HEK293 (cell line): ENCODE measurements at regions not wholly inside any gene's neighbourhood (a gene's known extent, or its start where the extent isn't known, plus 50 kb on each side); places are given as distances from the start of the nearest gene placed in this dataset.

Source experiments
- CTCF ChIA-PET: fragments of 350-600 bp; formaldehyde crosslinking; extraction: SDS; loops from one replicate; lab custom pipeline; 2021; ENCODE audit warnings: antibody characterized with exemption; lab: Yijun Ruan, JAX
- POLR2A ChIA-PET: fragments of 300-600 bp; formaldehyde crosslinking; extraction: SDS; loops from one replicate; lab custom pipeline; 2020; ENCODE audit warnings: antibody characterized with exemption, inconsistent platforms; lab: Yijun Ruan, JAX
- H3K27ac ChIP-seq: fragments of 200-500 bp; sonication (Bioruptor generic); 2 replicates; pipeline ENCODE4 v1.5.1; 2014; ENCODE audit warnings: low read depth, low read length, control low read depth, inconsistent platforms; ENCODE audit errors: extremely low read depth
- H3K36me3 ChIP-seq, 2 experiments: fragments of 200-500 bp in 1 of 2; sonication (Bioruptor generic) in 1 of 2; 1 replicate in 1 of 2; 2 replicates in 1 of 2; pipeline ENCODE4 v1.5.1; 2014 to 2017; ENCODE audit warnings: inconsistent platforms in 2 of 2, low read length in 2 of 2; ENCODE audit not compliant: control insufficient read depth in 2 of 2, insufficient read depth in 1 of 2
- H3K4me1 ChIP-seq: fragments of 200-500 bp; sonication (Bioruptor generic); 2 replicates; pipeline ENCODE4 v1.5.1; 2014; ENCODE audit warnings: mild to moderate bottlenecking, low read length, inconsistent platforms; ENCODE audit not compliant: control insufficient read depth, insufficient read depth
- H3K4me3 ChIP-seq: 2 replicates; pipeline ENCODE4 v1.5.1; 2011; ENCODE audit warnings: low read depth, mild to moderate bottlenecking, control low read depth, low read length, moderate library complexity
- H3K9me3 ChIP-seq: fragments of 200-500 bp; sonication (Bioruptor generic); 2 replicates; pipeline ENCODE4 v1.5.1; 2014; ENCODE audit warnings: low read depth, low read length, inconsistent platforms; ENCODE audit not compliant: control insufficient read depth, insufficient read depth
- BCL11B ChIP-seq: fragments of 450-650 bp; formaldehyde crosslinking; IDR thresholded peaks from 2 replicates; pipeline ENCODE4 v1.5.1; 2016; ENCODE audit warnings: low read depth, missing biosample characterization, missing genetic modification characterization
- GLI2 ChIP-seq: fragments of 450-650 bp; formaldehyde crosslinking; IDR thresholded peaks from 2 replicates; pipeline ENCODE4; 2017; ENCODE audit warnings: missing biosample characterization, missing genetic modification characterization, low read depth, borderline replicate concordance
- HIC1 ChIP-seq: fragments of 450-650 bp; formaldehyde crosslinking; IDR thresholded peaks from 2 replicates; pipeline ENCODE4 v1.5.1; 2016; ENCODE audit warnings: missing biosample characterization, missing genetic modification characterization
- KLF16 ChIP-seq: fragments of 450-650 bp; formaldehyde crosslinking; IDR thresholded peaks from 2 replicates; pipeline ENCODE4 v1.5.1; 2017; ENCODE audit warnings: missing biosample characterization, missing genetic modification characterization
- PBX3 ChIP-seq: sonication (generic); formaldehyde crosslinking; IDR thresholded peaks from 2 replicates; pipeline ENCODE4 v1.8.1; 2022; ENCODE audit warnings: mild to moderate bottlenecking, moderate library complexity, missing genetic modification reagents
- RBAK ChIP-seq: fragments of 450-650 bp; formaldehyde crosslinking; IDR thresholded peaks from 2 replicates; pipeline ENCODE4 v1.5.1; 2016; ENCODE audit warnings: missing biosample characterization, missing genetic modification characterization
- TRIM28 ChIP-seq: IDR thresholded peaks from 2 replicates; pipeline ENCODE4 v1.6.1; 2011; ENCODE audit warnings: low read length, control low read depth, borderline replicate concordance
- ZNF138 ChIP-seq: fragments of 450-650 bp; formaldehyde crosslinking; IDR thresholded peaks from 2 replicates; pipeline ENCODE4 v1.5.1; 2016; ENCODE audit warnings: missing biosample characterization, missing genetic modification characterization, borderline replicate concordance
- ZNF157 ChIP-seq: fragments of 450-650 bp; formaldehyde crosslinking; IDR thresholded peaks from 2 replicates; pipeline ENCODE4 v1.5.1; 2016; ENCODE audit warnings: missing biosample characterization, missing genetic modification characterization
- ZNF302 ChIP-seq: fragments of 450-650 bp; formaldehyde crosslinking; IDR thresholded peaks from 2 replicates; pipeline ENCODE4 v1.5.1; 2016; ENCODE audit warnings: missing biosample characterization, missing genetic modification characterization, low read depth
- ZNF600 ChIP-seq: fragments of 450-650 bp; formaldehyde crosslinking; IDR thresholded peaks from 2 replicates; pipeline ENCODE4 v1.5.1; 2016; ENCODE audit warnings: missing biosample characterization, missing genetic modification characterization
- ZNF629 ChIP-seq: fragments of 450-650 bp; formaldehyde crosslinking; IDR thresholded peaks from 2 replicates; pipeline ENCODE4 v1.5.1; 2017; ENCODE audit warnings: missing biosample characterization, missing genetic modification characterization
- ZNF791 ChIP-seq: fragments of 450-650 bp; formaldehyde crosslinking; IDR thresholded peaks from 2 replicates; pipeline ENCODE4 v1.5.1; 2016; ENCODE audit warnings: missing biosample characterization, missing genetic modification characterization
- ZSCAN18 ChIP-seq: fragments of 450-650 bp; formaldehyde crosslinking; IDR thresholded peaks from 2 replicates; pipeline ENCODE4 v1.5.1; 2016; ENCODE audit warnings: missing biosample characterization, missing genetic modification characterization
- TF ChIP-seq, protein P1 (sequence below): fragments of 450-650 bp; formaldehyde crosslinking; IDR thresholded peaks from 2 replicates; pipeline ENCODE4 v1.5.1; 2016; ENCODE audit warnings: missing biosample characterization, missing genetic modification characterization, low read depth

GRCh38 chr2:44836174-44836573 is 105.3 kb upstream of the SIX3 start:
- TF ChIP-seq HIC1 (tag by site-specific recombination): no peak
- Histone ChIP-seq H3K4me3 (no peak overlapping the region), H3K27ac (no peak overlapping the region), H3K36me3 (no peaks in the 10 kb centered on the region), H3K4me1 (no peaks in the 10 kb centered on the region), H3K9me3 (no peaks in the 10 kb centered on the region)
- ChIA-PET POLR2A (no interaction called here), CTCF (no interaction called here)

DNA sequence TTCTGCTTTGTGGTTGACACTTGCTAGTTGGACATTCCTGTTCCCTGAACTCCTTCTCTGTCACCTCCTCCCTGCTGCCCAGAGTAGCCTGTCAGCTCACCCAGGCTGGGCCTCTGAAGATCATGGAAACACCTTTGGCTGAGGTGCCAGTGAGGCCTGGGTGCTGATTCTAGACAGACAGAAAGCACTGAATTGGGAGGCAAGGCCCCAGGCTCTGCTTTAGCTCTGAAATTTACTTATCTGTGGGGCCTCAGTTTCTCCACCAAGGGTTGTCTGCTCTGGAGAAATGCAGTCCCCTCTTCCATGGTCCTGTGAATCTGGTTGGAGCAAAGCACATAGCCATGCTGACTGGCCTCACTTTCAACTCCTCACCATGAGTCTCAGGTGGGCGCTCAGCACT is 104.6 kb upstream of the SIX3 start:
- CTCF ChIA-PET: no interaction called here
- no peak for TF ChIP-seq RBAK (tag by site-specific recombination)
- POLR2A ChIA-PET: no interaction called here
- H3K4me1 ChIP-seq: no peaks in the 10 kb centered on the region
- no peaks in the 10 kb centered on the region for H3K9me3 ChIP-seq
- H3K36me3 ChIP-seq: no peaks in the 10 kb centered on the region
- no peak overlapping the region for H3K27ac ChIP-seq
- H3K4me3 ChIP-seq: no peak overlapping the region

GRCh38 chr2:44838116-44838790 is 103.2 kb upstream of the SIX3 start:
- TF ChIP-seq ZNF629 (tag by site-specific recombination): no peak
- TF ChIP-seq ZNF600 (tag by site-specific recombination): no peak
- TF ChIP-seq PBX3 (CRISPR knock-in tag): no peak
- no peak for TF ChIP-seq ZNF157 (tag by site-specific recombination)
- no peak for TF ChIP-seq ZSCAN18 (tag by site-specific recombination)
- no peak for TF ChIP-seq ZNF138 (tag by site-specific recombination)
- TF ChIP-seq ZNF791 (tag by site-specific recombination): no peak
- TF ChIP-seq TRIM28: no peak
- no peak for TF ChIP-seq BCL11B (tag by site-specific recombination)
- no peak for TF ChIP-seq KLF16
- H3K27ac ChIP-seq: no peak overlapping the region
- CTCF ChIA-PET: interaction anchor here (0.6 to 0.8 kb wide), 2 partner anchors 17 to 358 kb away, joined by 3 to 4 read pairs; no protein-coding TSS in a partner anchor
- H3K36me3 ChIP-seq: no peaks in the 10 kb centered on the region
- no peaks in the 10 kb centered on the region for H3K4me1 ChIP-seq
- no peaks in the 10 kb centered on the region for H3K9me3 ChIP-seq
- no peak overlapping the region for H3K4me3 ChIP-seq
- POLR2A ChIA-PET: no interaction called here

DNA sequence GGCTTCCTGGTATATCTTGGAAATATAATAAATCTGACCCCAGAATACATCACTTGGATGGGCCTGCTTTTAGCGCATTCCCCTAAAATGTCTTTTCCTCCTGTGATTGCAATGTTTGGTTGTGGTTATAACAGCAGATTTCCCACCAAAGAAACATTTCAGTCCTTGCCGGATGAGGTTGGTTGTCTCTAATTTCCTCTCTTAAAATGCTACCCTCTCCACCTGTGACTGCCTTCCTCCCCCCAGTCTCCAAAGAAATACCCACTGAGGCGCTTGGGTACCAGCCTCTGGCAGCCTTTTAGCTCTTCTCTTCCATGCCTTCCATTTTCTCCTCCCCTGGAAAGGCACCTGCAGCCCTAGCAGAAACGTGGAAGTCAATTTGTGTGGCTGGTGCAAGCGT is 102.1 kb upstream of the SIX3 start:
- H3K4me1 ChIP-seq: no peaks in the 10 kb centered on the region
- CTCF ChIA-PET: interaction anchor here (1.0 kb wide), 1 partner anchor 360 kb away, joined by 3 read pairs; no protein-coding TSS in a partner anchor
- POLR2A ChIA-PET: no interaction called here

More for the DNA sequence above, 102.1 kb upstream of the SIX3 start:
- TF ChIP-seq, protein P1, sequence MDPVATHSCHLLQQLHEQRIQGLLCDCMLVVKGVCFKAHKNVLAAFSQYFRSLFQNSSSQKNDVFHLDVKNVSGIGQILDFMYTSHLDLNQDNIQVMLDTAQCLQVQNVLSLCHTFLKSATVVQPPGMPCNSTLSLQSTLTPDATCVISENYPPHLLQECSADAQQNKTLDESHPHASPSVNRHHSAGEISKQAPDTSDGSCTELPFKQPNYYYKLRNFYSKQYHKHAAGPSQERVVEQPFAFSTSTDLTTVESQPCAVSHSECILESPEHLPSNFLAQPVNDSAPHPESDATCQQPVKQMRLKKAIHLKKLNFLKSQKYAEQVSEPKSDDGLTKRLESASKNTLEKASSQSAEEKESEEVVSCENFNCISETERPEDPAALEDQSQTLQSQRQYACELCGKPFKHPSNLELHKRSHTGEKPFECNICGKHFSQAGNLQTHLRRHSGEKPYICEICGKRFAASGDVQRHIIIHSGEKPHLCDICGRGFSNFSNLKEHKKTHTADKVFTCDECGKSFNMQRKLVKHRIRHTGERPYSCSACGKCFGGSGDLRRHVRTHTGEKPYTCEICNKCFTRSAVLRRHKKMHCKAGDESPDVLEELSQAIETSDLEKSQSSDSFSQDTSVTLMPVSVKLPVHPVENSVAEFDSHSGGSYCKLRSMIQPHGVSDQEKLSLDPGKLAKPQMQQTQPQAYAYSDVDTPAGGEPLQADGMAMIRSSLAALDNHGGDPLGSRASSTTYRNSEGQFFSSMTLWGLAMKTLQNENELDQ (tag by site-specific recombination): no peak
- TF ChIP-seq GLI2 (tag by site-specific recombination) (no peak), ZNF302 (no peak)
- H3K4me3 ChIP-seq: no peak overlapping the region
- H3K9me3 ChIP-seq: no peaks in the 10 kb centered on the region
- no peaks in the 10 kb centered on the region for H3K36me3 ChIP-seq
- no peak overlapping the region for H3K27ac ChIP-seq
